CD14-positive monocyte (primary cell): ENCODE measurements at regions not wholly inside any gene's neighbourhood (a gene's known extent, or its start where the extent isn't known, plus 50 kb on each side); places are given as distances from the start of the nearest gene placed in this dataset.

Experiments used
- DNase-seq, 3 donors: peaks; one replicate each; pipeline ENCODE4 v3.0.0-alpha.2; 2011 to 2022
- H2AFZ ChIP-seq: 2 replicates; pipeline ENCODE4 v1.6.0; 2012; ENCODE audit warnings: mild to moderate bottlenecking, low read depth, low read length, inconsistent platforms; ENCODE audit not compliant: insufficient read depth, poor library complexity, severe bottlenecking
- H3K27ac ChIP-seq, 2 donors: 1 replicate in 1 of 2; 2 replicates in 1 of 2; pipeline ENCODE4 v1.5.1; 2012 to 2013; ENCODE audit warnings: low read length in 2 of 2, control low read depth in 1 of 2, inconsistent platforms in 1 of 2, low read depth in 1 of 2, mild to moderate bottlenecking in 1 of 2
- H3K27me3 ChIP-seq, 2 donors: one replicate each; pipeline versions ENCODE4 v1.6.0 to v1.6.1; 2011 to 2013; ENCODE audit warnings: low read length in 2 of 2; ENCODE audit not compliant: control insufficient read depth in 2 of 2, insufficient read depth in 2 of 2
- H3K36me3 ChIP-seq, 2 donors: replicated peaks in 1 of 2; 1 replicate in 1 of 2; 2 replicates in 1 of 2; pipeline versions ENCODE4 v1.5.1 to v1.6.1; 2012 to 2013; ENCODE audit warnings: low read length in 2 of 2, control low read depth in 1 of 2, inconsistent platforms in 1 of 2, mild to moderate bottlenecking in 1 of 2; ENCODE audit not compliant: insufficient read depth in 2 of 2, control insufficient read depth in 1 of 2
- H3K4me1 ChIP-seq, 2 donors: 1 replicate in 1 of 2; 2 replicates in 1 of 2; pipeline versions ENCODE4 v1.5.1 to v1.6.1; 2012 to 2013; ENCODE audit warnings: low read length in 2 of 2, control low read depth in 1 of 2, inconsistent platforms in 1 of 2, mild to moderate bottlenecking in 1 of 2, moderate library complexity in 1 of 2; ENCODE audit not compliant: insufficient read depth in 2 of 2, control insufficient read depth in 1 of 2
- H3K4me2 ChIP-seq: replicated peaks from 2 replicates; pipeline ENCODE3; 2012; ENCODE audit warnings: low read length, moderate library complexity, mild to moderate bottlenecking; ENCODE audit not compliant: poor library complexity, severe bottlenecking; ENCODE audit errors: extremely low read depth
- H3K4me3 ChIP-seq, 3 experiments: fragments of 200-600 bp in 1 of 3; sonication (generic) in 1 of 3; replicated peaks in 1 of 3; 1 replicate in 2 of 3; 2 replicates in 1 of 3; pipeline ENCODE4 v1.5.1; 2011 to 2013; ENCODE audit warnings: low read length in 3 of 3, mild to moderate bottlenecking in 3 of 3, control low read depth in 2 of 3, low read depth in 2 of 3, inconsistent platforms in 1 of 3, moderate library complexity in 1 of 3
- H3K79me2 ChIP-seq: 2 replicates; pipeline ENCODE4 v1.6.0; 2012; ENCODE audit warnings: mild to moderate bottlenecking, control low read depth, inconsistent platforms, low read length, moderate library complexity; ENCODE audit not compliant: insufficient read depth
- H3K9ac ChIP-seq: 2 replicates; pipeline ENCODE4 v1.6.0; 2017; ENCODE audit warnings: low read length, mild to moderate bottlenecking; ENCODE audit not compliant: insufficient read depth, poor library complexity, severe bottlenecking
- H3K9me3 ChIP-seq, 2 donors: replicated peaks in 1 of 2; 1 replicate in 1 of 2; 2 replicates in 1 of 2; pipeline versions ENCODE4 v1.5.1 to v1.6.1; 2012 to 2013; ENCODE audit warnings: low read length in 2 of 2, control low read depth in 1 of 2; ENCODE audit not compliant: control insufficient read depth in 1 of 2, insufficient read depth in 1 of 2
- H4K20me1 ChIP-seq: 2 replicates; pipeline ENCODE4 v1.6.0; 2012; ENCODE audit warnings: mild to moderate bottlenecking, low read length, control low read depth, moderate library complexity; ENCODE audit not compliant: insufficient read depth
- H3K27ac Mint-ChIP-seq, 7 donors: one replicate each; pipeline ENCODE4 v1.8.0; 2020; ENCODE audit warnings: mild to moderate bottlenecking in 7 of 7, mixed read lengths in 7 of 7, moderate library complexity in 6 of 7, inconsistent platforms in 2 of 7
- H3K27me3 Mint-ChIP-seq, 3 donors: one replicate each; pipeline ENCODE4 v1.8.0; 2021 to 2022; ENCODE audit warnings: low read depth in 3 of 3, mild to moderate bottlenecking in 3 of 3, mixed read lengths in 3 of 3, moderate library complexity in 3 of 3, inconsistent platforms in 1 of 3
- H3K36me3 Mint-ChIP-seq, 2 donors: one replicate each; pipeline ENCODE4 v1.8.0; 2020; ENCODE audit warnings: mixed read lengths in 2 of 2, inconsistent platforms in 1 of 2, mild to moderate bottlenecking in 1 of 2
- H3K4me1 Mint-ChIP-seq: one replicate; pipeline ENCODE4 v1.8.0; 2020; ENCODE audit warnings: mild to moderate bottlenecking, mixed read lengths
- H3K4me3 Mint-ChIP-seq, 2 donors: one replicate each; pipeline ENCODE4 v1.8.0; 2020; ENCODE audit warnings: mild to moderate bottlenecking in 2 of 2, mixed read lengths in 2 of 2, moderate library complexity in 1 of 2
- H3K9me3 Mint-ChIP-seq, 7 donors: one replicate each; pipeline ENCODE4 v1.8.0; 2020 to 2022; ENCODE audit warnings: mixed read lengths in 7 of 7, mild to moderate bottlenecking in 6 of 7, moderate library complexity in 6 of 7, inconsistent platforms in 2 of 7
- CTCF ChIP-seq: fragments of 200-600 bp; IDR thresholded peaks from one replicate; pipeline ENCODE4 v1.8.0; 2022; ENCODE audit warnings: antibody characterized with exemption, mild to moderate bottlenecking
- WGBS: methylation state at CpG from one replicate; pipeline ENCODE4 v1.1.5; 2013; ENCODE audit warnings: missing lambda C conversion rate; ENCODE audit not compliant: insufficient coverage; 5-methylcytosine and 5-hydroxymethylcytosine counted together
- intact Hi-C, 2 donors: fragments of 100-400 bp; cut with micrococcal nuclease; formaldehyde crosslinking; loops; one replicate each; pipeline versions ENCODE4 v1.15.0 to v1.15.1; 2023

- Histone ChIP-seq H3K4me1 (no peaks in the 10 kb centered on the region), H3K27ac (no peak overlapping the region), H3K4me3 (no peak overlapping the region), H3K27me3 (no peaks in the 10 kb centered on the region), H3K9me3 (no peaks in the 10 kb centered on the region), H3K4me2 (no peak overlapping the region), H3K79me2 (no peaks in the 10 kb centered on the region), H3K9ac (no peak overlapping the region), H2AFZ (no peak overlapping the region), H4K20me1 (no peaks in the 10 kb centered on the region), H3K36me3 (no peaks in the 10 kb centered on the region)
- no peak for DNase-seq
- Mint-ChIP-seq H3K4me1 (no peaks in the 10 kb centered on the region), H3K36me3 (no peaks in the 10 kb centered on the region), H3K27ac (no peak overlapping the region), H3K27me3 (peaks cover 0 to 2% (median 0%) of the 10 kb centered on the region in 3 donors), H3K9me3 (no peaks in the 10 kb centered on the region), H3K4me3 (no peak overlapping the region)
- no CpG with 5 or more reads among the region's 1 CpG for WGBS
- intact Hi-C loops, result no loop called here
- no peak for TF ChIP-seq CTCF
Observed at GRCh38 chr16:75841517-75841916, 115.2 kb upstream of the CPHXL start.

- no peak for TF ChIP-seq CTCF
- Histone ChIP-seq H3K4me2 (no peak overlapping the region), H3K9me3 (no peaks in the 10 kb centered on the region), H4K20me1 (no peaks in the 10 kb centered on the region), H3K36me3 (no peaks in the 10 kb centered on the region), H3K27me3 (no peaks in the 10 kb centered on the region), H3K4me3 (no peak overlapping the region), H2AFZ (no peak overlapping the region), H3K79me2 (no peaks in the 10 kb centered on the region), H3K4me1 (no peaks in the 10 kb centered on the region), H3K9ac (no peak overlapping the region), H3K27ac (no peak overlapping the region)
- intact Hi-C loops, result no loop called here
- Mint-ChIP-seq H3K27me3 (peaks cover 0 to 2% (median 0%) of the 10 kb centered on the region in 3 donors), H3K27ac (no peak overlapping the region), H3K4me1 (no peaks in the 10 kb centered on the region), H3K4me3 (no peak overlapping the region), H3K36me3 (no peaks in the 10 kb centered on the region), H3K9me3 (peaks cover 0 to 2% (median 0%) of the 10 kb centered on the region in 7 donors)
- WGBS, result no CpG with 5 or more reads among the region's 1 CpG
- no peak for DNase-seq
Observed at GRCh38 chr16:75847172-75847571, 120.9 kb upstream of the CPHXL start.
